A673 (cell line): ENCODE measurements at regions not wholly inside any gene's neighbourhood (a gene's known extent, or its start where the extent isn't known, plus 50 kb on each side); places are given as distances from the start of the nearest gene placed in this dataset.
A peak's percentile ranks its signal among the peaks of the same experiment; 100 is the strongest.

Source experiments
- BruUV-seq: library from RNA; stranded (reverse); fragments of 400-500 nt; replicated peaks from 2 replicates; lab custom pipeline; 2021; lab: Mats Ljungman, UMichigan
- CTCF ChIA-PET: fragments of 300-600 bp; sonication (Branson Sonifier 250); formaldehyde crosslinking; loops from one replicate; lab custom pipeline; 2022; ENCODE audit warnings: antibody characterized with exemption; lab: Charles Lee
- POLR2A ChIA-PET: fragments of 300-600 bp; sonication (Branson Sonifier 250); formaldehyde crosslinking; loops from one replicate; lab custom pipeline; 2022; ENCODE audit warnings: antibody characterized with exemption; ENCODE audit not compliant: low non-redundant PET; lab: Charles Lee
- DNase-seq: peaks from one replicate; pipeline ENCODE4 v3.0.0-alpha.2; 2015; ENCODE audit warnings: low spot score
- H3K27ac ChIP-seq: fragments of 200-600 bp; sonication (generic); 2 replicates; pipeline ENCODE4 v1.5.1; 2016; ENCODE audit warnings: mixed run types, low read depth, mild to moderate bottlenecking, mixed read lengths, antibody characterized with exemption, low read length; ENCODE audit not compliant: poor library complexity, severe bottlenecking
- H3K27me3 ChIP-seq: fragments of 200-600 bp; sonication (generic); replicated peaks from 2 replicates; pipeline ENCODE4 v1.6.1; 2017; ENCODE audit warnings: mixed run types, low read depth, mild to moderate bottlenecking, mixed read lengths, antibody characterized with exemption, low read length; ENCODE audit not compliant: insufficient read depth, poor library complexity
- H3K36me3 ChIP-seq: fragments of 200-600 bp; sonication (generic); 2 replicates; pipeline ENCODE4 v1.6.1; 2016; ENCODE audit warnings: mixed run types, mild to moderate bottlenecking, mixed read lengths, antibody characterized with exemption, low read length; ENCODE audit not compliant: insufficient read depth, poor library complexity, severe bottlenecking
- H3K4me1 ChIP-seq: fragments of 200-600 bp; sonication (generic); 2 replicates; pipeline ENCODE4 v1.6.1; 2017; ENCODE audit warnings: mixed run types, mild to moderate bottlenecking, mixed read lengths, antibody characterized with exemption, low read length; ENCODE audit not compliant: insufficient read depth, poor library complexity, severe bottlenecking
- H3K4me3 ChIP-seq: fragments of 200-600 bp; sonication (generic); 2 replicates; pipeline ENCODE4 v1.5.1; 2016; ENCODE audit warnings: low read depth, mixed run types, mild to moderate bottlenecking, mixed read lengths, low read length; ENCODE audit not compliant: poor library complexity, severe bottlenecking
- H3K9me3 ChIP-seq: fragments of 200-600 bp; sonication (generic); 2 replicates; pipeline ENCODE4 v1.6.1; 2016; ENCODE audit warnings: mixed run types, low read depth, mild to moderate bottlenecking, mixed read lengths, antibody characterized with exemption, low read length; ENCODE audit not compliant: poor library complexity, severe bottlenecking
- CTCF ChIP-seq: fragments of 300-800, 200-600 bp; sonication (generic); conservative IDR thresholded peaks from 2 replicates; pipeline ENCODE4 v1.5.1; 2017; ENCODE audit warnings: low read depth, mild to moderate bottlenecking, antibody characterized with exemption, low read length, moderate library complexity, mixed read lengths
- EZH2 ChIP-seq: fragments of 200-600 bp; sonication (generic); IDR thresholded peaks from 2 replicates; pipeline ENCODE4 v1.6.1; 2017; ENCODE audit warnings: borderline replicate concordance, low read depth, mild to moderate bottlenecking, mixed read lengths, antibody characterized with exemption, low read length; ENCODE audit not compliant: poor library complexity, severe bottlenecking
- intact Hi-C: fragments of 100-400 bp; cut with micrococcal nuclease; formaldehyde crosslinking; loops from one replicate; pipeline ENCODE4 v1.10.0; 2022; ENCODE audit not compliant: unreplicated experiment

DNA sequence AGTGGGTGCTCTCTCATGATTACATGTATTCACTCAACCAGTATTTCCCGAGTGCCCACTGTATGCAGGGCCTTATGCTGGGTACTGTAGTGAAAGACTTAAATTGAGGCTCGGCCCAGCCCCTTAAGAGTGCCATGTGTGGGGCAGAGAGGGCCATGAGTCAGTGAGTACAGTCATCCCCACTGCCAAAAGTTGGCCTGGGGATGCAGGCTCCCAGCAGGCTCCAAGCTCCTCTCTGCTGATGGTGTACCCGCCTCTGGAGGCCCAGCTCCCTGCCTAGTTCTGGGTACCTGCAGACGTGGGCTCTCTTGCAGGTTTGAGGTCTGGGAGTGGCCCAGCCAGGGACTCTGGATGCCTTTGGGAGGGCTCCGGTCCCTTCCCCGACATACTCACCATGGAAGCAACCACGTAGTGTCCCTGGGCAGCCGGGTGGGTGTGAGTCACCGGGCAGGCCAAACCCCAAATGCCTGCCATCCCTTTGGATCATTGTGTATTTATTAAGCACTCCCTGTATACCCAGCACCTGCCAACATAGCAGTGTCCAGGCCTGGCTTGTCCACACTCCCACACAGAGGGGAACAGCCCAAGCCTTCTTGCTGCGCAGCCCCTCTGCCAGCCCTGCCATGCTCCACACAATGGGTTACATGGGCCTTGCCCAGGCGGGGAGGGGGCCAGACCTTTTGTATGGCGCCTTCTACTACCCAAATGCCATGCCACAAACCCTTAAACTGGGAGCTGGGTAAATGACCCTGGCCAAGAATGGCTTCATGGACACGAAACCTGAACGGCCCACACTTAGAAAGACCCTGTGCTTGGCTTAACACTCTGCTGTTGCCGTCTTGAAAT is 153.6 kb downstream of the VEGFA start:
- Histone ChIP-seq H3K27ac (peak overlapping the region; percentile 49), H3K27me3 (no peaks in the 10 kb centered on the region), H3K4me1 (peaks cover 43% of the 10 kb centered on the region), H3K36me3 (no peaks in the 10 kb centered on the region), H3K4me3 (no peak overlapping the region), H3K9me3 (no peaks in the 10 kb centered on the region)
- no peak for TF ChIP-seq EZH2
- TF ChIP-seq CTCF: no peak
- DNase-seq: no peak
- no TSS peak for BruUV-seq
- intact Hi-C loops: no loop called here
- POLR2A ChIA-PET: interaction anchor here (0.7 kb wide), 1 partner anchor 12 kb away, joined by 3 read pairs; no protein-coding TSS in a partner anchor
- CTCF ChIA-PET: no interaction called here

GRCh38 chr6:43922426-43923375 is 152.7 kb downstream of the VEGFA start:
- DNase-seq: no peak
- intact Hi-C loops: no loop called here
- no TSS peak for BruUV-seq
- no peak for TF ChIP-seq EZH2
- TF ChIP-seq CTCF: no peak
- Histone ChIP-seq H3K27ac (no peak overlapping the region), H3K36me3 (no peaks in the 10 kb centered on the region), H3K4me3 (no peak overlapping the region), H3K9me3 (no peaks in the 10 kb centered on the region), H3K4me1 (peaks cover 35% of the 10 kb centered on the region), H3K27me3 (no peaks in the 10 kb centered on the region)
- POLR2A ChIA-PET: no interaction called here
- CTCF ChIA-PET: no interaction called here

DNA sequence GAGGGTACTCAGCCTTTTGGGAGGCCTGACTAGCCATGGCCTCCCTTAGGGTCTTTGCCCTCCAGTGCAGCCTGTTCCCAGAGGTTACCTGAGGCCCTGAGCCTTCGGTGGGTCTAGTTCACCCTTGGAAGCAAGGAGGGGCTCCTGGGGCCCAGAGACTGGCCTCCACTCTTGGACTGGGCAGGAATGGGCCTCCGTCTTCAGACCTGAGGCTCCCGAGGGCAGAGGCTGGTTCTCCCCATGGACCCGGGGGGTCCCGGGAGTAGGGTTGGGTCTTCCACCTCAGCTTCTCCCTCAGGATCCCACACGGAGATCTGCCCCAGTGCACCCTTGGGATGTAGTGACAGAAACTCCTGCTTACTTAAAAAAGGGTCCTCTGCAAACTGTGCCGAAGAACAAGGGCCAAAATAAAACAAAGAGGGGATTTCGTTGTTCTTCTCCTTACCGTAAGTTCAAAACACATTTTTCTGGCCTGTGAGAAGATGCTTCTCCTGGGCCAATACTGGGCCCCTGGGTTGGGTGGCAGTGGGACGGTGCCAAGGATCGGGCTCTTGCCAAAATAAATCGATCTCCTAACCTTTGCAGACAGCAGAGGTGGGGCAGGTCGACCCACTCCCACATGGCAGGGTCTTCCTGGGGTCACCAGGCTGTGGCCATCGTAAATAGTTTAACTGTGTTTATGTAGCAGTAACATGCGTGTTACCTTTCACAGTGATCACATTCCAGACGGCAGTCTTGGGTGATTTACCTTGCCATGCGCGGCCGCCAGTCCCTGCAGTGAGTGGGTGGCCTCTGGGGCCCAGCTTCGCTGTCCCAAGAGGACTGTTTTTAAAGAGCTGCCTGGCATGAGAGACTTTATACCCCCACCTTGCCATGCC is 151.8 kb downstream of the VEGFA start:
- intact Hi-C loops: no loop called here
- no peak for DNase-seq

More for the DNA sequence above, 151.8 kb downstream of the VEGFA start:
- no peaks in the 10 kb centered on the region for H3K27me3 ChIP-seq
- no peaks in the 10 kb centered on the region for H3K36me3 ChIP-seq
- no peak overlapping the region for H3K4me3 ChIP-seq
- H3K9me3 ChIP-seq: no peaks in the 10 kb centered on the region
- ChIA-PET CTCF (no interaction called here), POLR2A (no interaction called here)
- BruUV-seq: no TSS peak
- no peak overlapping the region for H3K27ac ChIP-seq
- peaks cover 35% of the 10 kb centered on the region for H3K4me1 ChIP-seq
- no peak for TF ChIP-seq CTCF
- TF ChIP-seq EZH2: no peak
